Fibroblast of the aortic adventitia (primary cell): ENCODE measurements at regions not wholly inside any gene's neighbourhood (a gene's known extent, or its start where the extent isn't known, plus 50 kb on each side); places are given as distances from the start of the nearest gene placed in this dataset.

Experiments used
- DNase-seq: peaks from one replicate; pipeline ENCODE4 v3.0.0-alpha.2; 2010; ENCODE audit warnings: low read depth
- H3K4me3 ChIP-seq: 2 replicates; pipeline ENCODE4 v1.5.1; 2011; ENCODE audit warnings: low read depth, mild to moderate bottlenecking, control low read depth, low read length, moderate library complexity
- CTCF ChIP-seq: IDR thresholded peaks from 2 replicates; pipeline ENCODE4 v1.5.1; 2011; ENCODE audit warnings: mild to moderate bottlenecking, low read length, control low read depth, inconsistent platforms; ENCODE audit not compliant: insufficient read depth

- DNase-seq: peak; percentile 4
- H3K4me3 ChIP-seq: no peak overlapping the region
- TF ChIP-seq CTCF: no peak
These were observed 164.3 kb downstream of the SMC2 start for GRCh38 chr9:104258296-104259011.

DNA sequence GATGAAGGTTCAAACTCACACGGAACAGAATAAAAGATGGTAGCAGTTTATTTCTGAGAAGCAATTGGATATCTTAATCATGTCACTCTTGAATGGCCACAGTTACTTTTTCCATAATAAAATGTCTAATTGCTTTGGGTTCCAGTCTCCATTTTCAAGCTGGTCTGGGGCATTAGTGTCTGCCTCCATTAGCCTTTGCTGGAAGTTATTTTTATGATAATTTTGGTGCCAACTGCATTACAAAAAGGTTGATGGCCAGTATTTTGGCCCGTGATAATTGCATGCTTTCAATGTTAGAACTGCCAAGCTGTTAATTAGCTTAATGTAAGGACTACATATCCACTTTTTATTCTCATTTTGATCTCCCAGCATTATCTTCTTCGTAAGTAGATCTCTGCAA, 165.9 kb downstream of the SMC2 start:
- no peak for DNase-seq
- no peak for TF ChIP-seq CTCF
- no peak overlapping the region for H3K4me3 ChIP-seq

DNA sequence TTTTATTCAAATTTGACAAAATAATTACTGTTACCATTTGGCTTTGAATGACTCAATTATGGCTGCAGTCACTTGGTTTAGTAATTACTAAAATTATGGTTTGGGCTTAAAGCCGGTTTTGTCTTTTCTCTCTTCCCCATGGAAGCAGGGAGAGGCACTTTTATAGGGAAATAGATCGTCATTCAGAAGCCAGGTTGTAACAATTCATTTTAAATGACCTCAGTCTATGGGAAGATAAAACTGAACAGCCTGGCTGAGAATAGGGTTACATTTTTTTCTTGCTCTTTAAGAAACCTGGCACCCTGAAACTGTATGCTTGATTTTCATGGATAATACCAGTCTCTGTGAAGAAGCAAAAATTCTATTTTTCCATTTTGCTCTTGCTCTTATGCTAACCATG, 169.8 kb downstream of the SMC2 start:
- no peak overlapping the region for H3K4me3 ChIP-seq
- TF ChIP-seq CTCF: no peak
- no peak for DNase-seq

GRCh38 chr9:104264431-104264830, 170.3 kb downstream of the SMC2 start:
- TF ChIP-seq CTCF: no peak
- H3K4me3 ChIP-seq: no peak overlapping the region
- DNase-seq: peak; percentile 42

GRCh38 chr9:104269374-104269773, 175.3 kb downstream of the SMC2 start:
- H3K4me3 ChIP-seq: no peak overlapping the region
- no peak for TF ChIP-seq CTCF
- peak; percentile 19 for DNase-seq

DNA sequence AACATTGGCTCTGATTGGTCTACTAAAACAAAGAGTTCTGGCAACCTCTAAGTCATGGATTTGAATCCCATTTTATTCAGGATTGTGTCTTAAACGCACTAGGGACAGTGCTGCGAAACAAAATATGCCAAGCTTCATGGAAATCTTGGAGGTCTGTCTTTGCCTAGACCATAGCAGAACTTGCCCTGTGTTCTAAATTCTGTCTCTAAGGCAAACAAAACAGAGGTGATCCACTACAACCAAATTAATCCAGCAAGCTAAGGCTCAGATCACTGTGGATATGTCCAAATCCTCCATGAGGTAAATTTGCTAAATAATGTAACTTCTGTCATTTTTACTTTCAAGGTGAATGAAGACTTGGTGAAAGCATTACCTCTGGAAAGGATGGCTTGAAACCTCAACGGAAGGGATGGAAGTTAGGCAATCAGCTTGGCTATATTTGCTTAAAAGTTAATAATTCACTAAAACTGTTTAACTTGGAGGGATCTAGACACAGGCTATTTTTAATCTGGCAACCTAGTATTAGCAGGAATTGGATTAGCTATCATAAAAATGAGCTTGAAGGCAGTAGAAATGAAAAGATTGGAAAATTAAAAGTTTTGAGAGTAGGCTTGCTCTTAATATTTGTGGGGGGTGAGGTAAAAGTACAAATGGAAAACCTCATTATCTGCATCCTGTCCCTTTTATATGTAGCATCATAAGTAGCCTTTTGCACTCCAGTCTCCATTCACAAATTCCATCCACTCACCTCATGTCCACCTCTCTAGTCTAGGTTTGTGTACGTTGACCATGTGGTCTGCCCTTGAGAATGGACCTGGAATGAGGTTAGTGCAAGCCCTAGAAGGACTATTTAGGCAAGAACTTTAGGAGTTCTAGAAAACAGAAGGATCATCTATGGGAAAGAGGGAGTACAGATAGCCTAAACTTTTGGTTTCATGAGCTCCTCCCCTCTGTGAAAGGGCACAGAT, 176.2 kb downstream of the SMC2 start:
- TF ChIP-seq CTCF: no peak
- no peak for DNase-seq
- H3K4me3 ChIP-seq: no peak overlapping the region
